AG04450 (cell line): ENCODE measurements at regions not wholly inside any gene's neighbourhood (a gene's known extent, or its start where the extent isn't known, plus 50 kb on each side); places are given as distances from the start of the nearest gene placed in this dataset.

Source experiments
- CTCF ChIA-PET: fragments of 300-600, 350-600 bp; formaldehyde crosslinking; extraction: SDS; loops from one replicate; lab custom pipeline; 2022; ENCODE audit warnings: antibody characterized with exemption, inconsistent platforms; lab: Charles Lee
- POLR2A ChIA-PET: fragments of 350-600 bp; formaldehyde crosslinking; extraction: SDS; loops from one replicate; lab custom pipeline; 2021; ENCODE audit warnings: antibody characterized with exemption, inconsistent platforms; lab: Yijun Ruan, JAX
- DNase-seq: peaks from one replicate; pipeline ENCODE4 v3.0.0-alpha.2; 2011; ENCODE audit warnings: low read depth, low spot score
- H3K27ac ChIP-seq: one replicate; pipeline ENCODE4 v1.5.1; 2012; ENCODE audit warnings: low read depth, low read length, control low read depth
- H3K27me3 ChIP-seq: one replicate; pipeline ENCODE4 v1.6.0; 2012; ENCODE audit warnings: low read length; ENCODE audit not compliant: control insufficient read depth, insufficient read depth
- H3K4me3 ChIP-seq: 2 replicates; pipeline ENCODE4 v1.5.1; 2011; ENCODE audit warnings: mild to moderate bottlenecking, low read depth, low read length, control low read depth
- H3K9me3 ChIP-seq: 2 replicates; pipeline ENCODE4 v1.5.1; 2012; ENCODE audit warnings: low read length; ENCODE audit not compliant: control insufficient read depth, insufficient read depth
- CTCF ChIP-seq: IDR thresholded peaks from 2 replicates; pipeline ENCODE4 v1.5.1; 2011; ENCODE audit warnings: low read depth, low read length, control low read depth, inconsistent platforms

GRCh38 chr4:180680305-180680704, 1562.9 kb upstream of the TENM3 start:
- ChIA-PET CTCF (interaction anchor here (1.2 to 3.0 kb wide), 2 partner anchors 15 to 147 kb away, joined by 3 to 31 read pairs; no protein-coding TSS in a partner anchor), POLR2A (no interaction called here)
- no peak for TF ChIP-seq CTCF
- DNase-seq, result no peak
- H3K4me3 ChIP-seq, result no peak overlapping the region
- H3K27ac ChIP-seq, result no peak overlapping the region
- H3K9me3 ChIP-seq, result no peaks in the 10 kb centered on the region
- H3K27me3 ChIP-seq, result no peaks in the 10 kb centered on the region

- DNase-seq, result no peak
- Histone ChIP-seq H3K9me3 (no peaks in the 10 kb centered on the region), H3K27ac (no peak overlapping the region), H3K4me3 (no peak overlapping the region), H3K27me3 (no peaks in the 10 kb centered on the region)
- POLR2A ChIA-PET, result no interaction called here
- CTCF ChIA-PET, result interaction anchor here (1.0 to 1.3 kb wide), 2 partner anchors 16 to 18 kb away, joined by 5 to 6 read pairs; no protein-coding TSS in a partner anchor
- no peak for TF ChIP-seq CTCF
These were observed 1560.4 kb upstream of the TENM3 start for GRCh38 chr4:180682776-180683175.

- POLR2A ChIA-PET, result no interaction called here
- no peak overlapping the region for H3K4me3 ChIP-seq
- H3K27ac ChIP-seq, result no peak overlapping the region
- no peak for TF ChIP-seq CTCF
- H3K27me3 ChIP-seq, result no peaks in the 10 kb centered on the region
- no peaks in the 10 kb centered on the region for H3K9me3 ChIP-seq
- CTCF ChIA-PET, result interaction anchor here (1.0 to 1.3 kb wide), 2 partner anchors 17 to 18 kb away, joined by 5 to 6 read pairs; no protein-coding TSS in a partner anchor
- no peak for DNase-seq
These were observed 1560.0 kb upstream of the TENM3 start for GRCh38 chr4:180683186-180683585.

GRCh38 chr4:180688480-180688879, 1554.7 kb upstream of the TENM3 start:
- Histone ChIP-seq H3K27me3 (no peaks in the 10 kb centered on the region), H3K4me3 (no peak overlapping the region), H3K9me3 (peaks cover 4% of the 10 kb centered on the region; the same call in 1 of the 2 replicates), H3K27ac (no peak overlapping the region)
- POLR2A ChIA-PET, result no interaction called here
- no peak for TF ChIP-seq CTCF
- CTCF ChIA-PET, result interaction anchor here (1.0 kb wide), 1 partner anchor 23 kb away, joined by 3 read pairs; no protein-coding TSS in a partner anchor
- no peak for DNase-seq

- no peak overlapping the region for H3K27ac ChIP-seq
- TF ChIP-seq CTCF, result no peak
- DNase-seq, result no peak
- no peak overlapping the region for H3K4me3 ChIP-seq
- CTCF ChIA-PET, result no interaction called here
- POLR2A ChIA-PET, result no interaction called here
- H3K27me3 ChIP-seq, result no peaks in the 10 kb centered on the region
- peaks cover 4% of the 10 kb centered on the region; the same call in 1 of the 2 replicates for H3K9me3 ChIP-seq
These were observed 1548.3 kb upstream of the TENM3 start for GRCh38 chr4:180694875-180695274.
